ENCODE measurements at regions not wholly inside any gene's neighbourhood (a gene's known extent, or its start where the extent isn't known, plus 50 kb on each side); places are given as distances from the start of the nearest gene placed in this dataset.

DNA sequence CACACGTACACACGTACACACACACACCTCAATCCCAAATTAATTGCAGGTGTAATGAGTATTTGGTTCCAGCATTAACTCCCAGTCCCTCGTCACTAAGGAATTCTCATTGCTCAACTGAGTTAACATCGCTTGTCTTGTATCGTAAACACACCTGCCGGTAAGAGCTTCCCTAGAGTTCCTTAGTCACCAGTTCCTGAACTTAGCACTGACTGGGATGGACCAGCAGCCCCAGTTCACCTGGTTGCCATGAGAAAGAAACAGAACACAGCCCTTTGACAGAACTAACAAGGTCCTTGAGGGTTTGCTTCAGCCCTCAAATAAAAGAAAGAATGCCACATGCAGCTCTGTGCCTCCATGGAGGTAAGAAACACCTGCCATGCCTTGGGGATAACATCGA is 66.3 kb upstream of the SLCO3A1 start:
- TF ChIP-seq, protein P1, sequence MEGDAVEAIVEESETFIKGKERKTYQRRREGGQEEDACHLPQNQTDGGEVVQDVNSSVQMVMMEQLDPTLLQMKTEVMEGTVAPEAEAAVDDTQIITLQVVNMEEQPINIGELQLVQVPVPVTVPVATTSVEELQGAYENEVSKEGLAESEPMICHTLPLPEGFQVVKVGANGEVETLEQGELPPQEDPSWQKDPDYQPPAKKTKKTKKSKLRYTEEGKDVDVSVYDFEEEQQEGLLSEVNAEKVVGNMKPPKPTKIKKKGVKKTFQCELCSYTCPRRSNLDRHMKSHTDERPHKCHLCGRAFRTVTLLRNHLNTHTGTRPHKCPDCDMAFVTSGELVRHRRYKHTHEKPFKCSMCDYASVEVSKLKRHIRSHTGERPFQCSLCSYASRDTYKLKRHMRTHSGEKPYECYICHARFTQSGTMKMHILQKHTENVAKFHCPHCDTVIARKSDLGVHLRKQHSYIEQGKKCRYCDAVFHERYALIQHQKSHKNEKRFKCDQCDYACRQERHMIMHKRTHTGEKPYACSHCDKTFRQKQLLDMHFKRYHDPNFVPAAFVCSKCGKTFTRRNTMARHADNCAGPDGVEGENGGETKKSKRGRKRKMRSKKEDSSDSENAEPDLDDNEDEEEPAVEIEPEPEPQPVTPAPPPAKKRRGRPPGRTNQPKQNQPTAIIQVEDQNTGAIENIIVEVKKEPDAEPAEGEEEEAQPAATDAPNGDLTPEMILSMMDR (IDR thresholded peaks at IDR 0.05) = no peak

DNA sequence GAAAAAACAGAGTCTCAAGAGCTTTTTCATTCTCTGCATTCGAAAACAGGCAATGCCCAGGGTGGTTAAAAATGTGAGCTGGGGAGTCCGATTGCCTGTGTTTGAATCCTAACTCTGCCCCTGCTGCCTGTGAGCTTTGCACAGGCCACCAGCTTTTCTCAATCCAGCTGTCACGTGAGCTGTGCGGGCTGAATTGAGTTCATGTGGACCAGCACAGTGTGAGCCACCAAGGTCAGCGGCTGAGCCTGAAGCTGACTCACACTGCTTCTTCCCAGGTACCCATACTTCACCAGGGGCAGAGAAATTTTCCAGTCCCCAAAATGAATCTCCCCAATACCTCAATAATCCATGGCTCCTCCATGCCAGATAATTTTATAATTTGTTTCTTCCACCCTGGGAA is 64.4 kb upstream of the SLCO3A1 start:
- TF ChIP-seq, protein P1 (IDR thresholded peaks at IDR 0.05) = no peak

DNA sequence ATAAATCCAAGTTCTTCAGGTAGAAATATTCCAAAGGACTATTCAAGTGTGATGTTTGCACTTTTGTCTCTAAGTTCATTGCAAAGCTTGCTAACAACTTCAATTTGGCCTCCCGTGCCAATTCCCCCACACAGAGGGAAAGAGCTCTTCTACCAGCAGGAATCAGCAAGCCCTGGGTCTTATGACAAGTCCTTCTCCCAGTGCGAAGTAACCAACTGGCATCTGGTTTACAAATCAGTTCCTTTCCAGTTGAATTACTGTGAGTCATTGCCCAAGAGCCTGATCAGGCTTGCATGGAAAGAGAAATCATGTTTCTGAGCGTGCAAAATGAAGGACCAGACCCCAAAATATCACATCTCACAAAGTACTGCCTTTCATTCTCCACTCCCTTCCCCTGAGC is 62.7 kb upstream of the SLCO3A1 start:
- TF ChIP-seq, protein P1 (IDR thresholded peaks at IDR 0.05) = no peak

- TF ChIP-seq, protein P1 (IDR thresholded peaks at IDR 0.05) = no peak
These were observed 59.7 kb upstream of the SLCO3A1 start for GRCh38 chr15:91793771-91794170.

DNA sequence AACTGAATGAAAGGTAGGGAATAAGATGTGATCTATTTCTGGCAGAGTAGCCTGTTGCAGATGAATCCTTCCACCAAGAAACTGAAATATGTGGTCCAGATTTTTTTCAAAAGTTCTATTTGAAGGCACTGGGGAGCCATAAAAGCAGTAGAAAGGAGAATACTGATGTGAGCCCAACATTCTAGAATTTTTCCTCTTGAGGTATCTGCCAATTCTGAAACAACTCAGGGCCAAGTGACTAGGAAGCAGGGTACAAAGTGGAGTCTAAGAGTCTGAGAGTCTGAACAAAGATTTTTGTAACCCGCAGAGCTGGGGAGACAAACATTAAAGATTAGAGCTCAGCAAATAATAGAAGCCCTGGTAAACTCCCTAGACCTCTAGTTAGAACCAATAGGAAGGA is 58.3 kb upstream of the SLCO3A1 start:
- TF ChIP-seq, protein P1 (IDR thresholded peaks at IDR 0.05) = no peak

- TF ChIP-seq, protein P1 (IDR thresholded peaks at IDR 0.05) = no peak
These were observed 51.5 kb upstream of the SLCO3A1 start for GRCh38 chr15:91801836-91802534.

GRCh38 chr15:91803260-91803659 is 50.2 kb upstream of the SLCO3A1 start:
- TF ChIP-seq, protein P1 (IDR thresholded peaks at IDR 0.05) = no peak

Data from LNCAP (cell line).